Left ventricle myocardium inferior (tissue), 1 donor: ENCODE measurements at regions not wholly inside any gene's neighbourhood (a gene's known extent, or its start where the extent isn't known, plus 50 kb on each side); places are given as distances from the start of the nearest gene placed in this dataset.

Experiments
- DNase-seq: peaks from one replicate; pipeline ENCODE4 v3.0.0-alpha.2; 2020
- H3K27ac ChIP-seq: fragments of 200-600 bp; replicated peaks from 2 replicates; pipeline ENCODE4 v1.8.0; 2021
- H3K27me3 ChIP-seq: fragments of 200-600 bp; 2 replicates; pipeline ENCODE4 v1.8.0; 2021; ENCODE audit warnings: low read depth
- H3K36me3 ChIP-seq: fragments of 200-600 bp; 2 replicates; pipeline ENCODE4 v1.8.0; 2021
- H3K4me1 ChIP-seq: fragments of 200-600 bp; 2 replicates; pipeline ENCODE4 v1.8.0; 2021
- H3K4me3 ChIP-seq: fragments of 200-600 bp; 2 replicates; pipeline ENCODE4 v1.8.0; 2021; ENCODE audit warnings: mild to moderate bottlenecking, moderate library complexity
- H3K9me3 ChIP-seq: fragments of 200-600 bp; replicated peaks from 2 replicates; pipeline ENCODE4 v1.8.0; 2021
- CTCF ChIP-seq: fragments of 200-600 bp; IDR thresholded peaks from 2 replicates; pipeline ENCODE4 v1.8.0; 2021; ENCODE audit warnings: antibody characterized with exemption, mild to moderate bottlenecking, borderline replicate concordance
- intact Hi-C: fragments of 100-400 bp; cut with micrococcal nuclease; formaldehyde crosslinking; loops from one replicate; pipeline ENCODE4 v1.11.0; 2022
- donor health status: DM: no; HTN: yes; CAD: no; lungs with severe emphysema.

- TF ChIP-seq CTCF: no peak
- intact Hi-C loops: no loop called here
Measured at GRCh38 chr2:8475349-8476031, 206.4 kb upstream of the ID2 start.

GRCh38 chr2:8477552-8478470 is 204.0 kb upstream of the ID2 start:
- intact Hi-C loops: no loop called here
- Histone ChIP-seq H3K4me3 (no peak overlapping the region), H3K27ac (no peak overlapping the region), H3K36me3 (no peaks in the 10 kb centered on the region), H3K4me1 (peaks cover 51% of the 10 kb centered on the region), H3K9me3 (no peaks in the 10 kb centered on the region), H3K27me3 (no peaks in the 10 kb centered on the region)
- no peak for DNase-seq
- no peak for TF ChIP-seq CTCF

More at GRCh38 chr2:8475349-8476031, 206.4 kb upstream of the ID2 start:
- H3K9me3 ChIP-seq: no peaks in the 10 kb centered on the region
- no peak overlapping the region for H3K27ac ChIP-seq
- DNase-seq: no peak
- no peaks in the 10 kb centered on the region for H3K27me3 ChIP-seq
- peaks cover 51% of the 10 kb centered on the region for H3K4me1 ChIP-seq
- H3K36me3 ChIP-seq: no peaks in the 10 kb centered on the region
- no peak overlapping the region for H3K4me3 ChIP-seq

GRCh38 chr2:8478471-8478793 is 203.4 kb upstream of the ID2 start:
- H3K4me1 ChIP-seq: peaks cover 46% of the 10 kb centered on the region
- no peaks in the 10 kb centered on the region for H3K27me3 ChIP-seq
- H3K4me3 ChIP-seq: no peak overlapping the region
- no peak for TF ChIP-seq CTCF
- no peak overlapping the region for H3K27ac ChIP-seq
- no peaks in the 10 kb centered on the region for H3K9me3 ChIP-seq
- no peaks in the 10 kb centered on the region for H3K36me3 ChIP-seq
- no peak for DNase-seq
- intact Hi-C loops: no loop called here

- no peaks in the 10 kb centered on the region for H3K27me3 ChIP-seq
- intact Hi-C loops: no loop called here
- no peaks in the 10 kb centered on the region for H3K9me3 ChIP-seq
- DNase-seq: peak; percentile 44
- H3K27ac ChIP-seq: peak overlapping the region; percentile 57
- no peaks in the 10 kb centered on the region for H3K36me3 ChIP-seq
- no peak for TF ChIP-seq CTCF
- peaks cover 46% of the 10 kb centered on the region for H3K4me1 ChIP-seq
- no peak overlapping the region for H3K4me3 ChIP-seq
Measured at GRCh38 chr2:8479298-8479697, 202.6 kb upstream of the ID2 start.

GRCh38 chr2:8480915-8481314 is 200.9 kb upstream of the ID2 start:
- no peaks in the 10 kb centered on the region for H3K27me3 ChIP-seq
- H3K36me3 ChIP-seq: no peaks in the 10 kb centered on the region
- intact Hi-C loops: no loop called here
- H3K4me3 ChIP-seq: no peak overlapping the region
- H3K4me1 ChIP-seq: peaks cover 42% of the 10 kb centered on the region
- TF ChIP-seq CTCF: no peak
- H3K27ac ChIP-seq: no peak overlapping the region
- DNase-seq: no peak
- no peaks in the 10 kb centered on the region for H3K9me3 ChIP-seq
